ENCODE measurements at regions not wholly inside any gene's neighbourhood (a gene's known extent, or its start where the extent isn't known, plus 50 kb on each side); places are given as distances from the start of the nearest gene placed in this dataset.

- Histone ChIP-seq H3K4me3 (no peak overlapping the region), H3K79me2 (no peaks in the 10 kb centered on the region), H3K9me3 (ENCODE audit: low read depth) (no peaks in the 10 kb centered on the region), H4K20me1 (ENCODE audit: insufficient read depth, poor library complexity, severe bottlenecking) (no peaks in the 10 kb centered on the region), H3K9me2 (replicated peaks; ENCODE audit: insufficient read depth) (no peaks in the 10 kb centered on the region), H3K27me3 (no peaks in the 10 kb centered on the region), H3K27ac (no peak overlapping the region), H3K36me3 (replicated peaks; ENCODE audit: insufficient read depth, low read depth) (no peaks in the 10 kb centered on the region), H2AFZ (no peak overlapping the region), H3K4me2 (no peak overlapping the region), H3K4me1 (ENCODE audit: insufficient read depth) (peaks cover 15% of the 10 kb centered on the region)
- DNase-seq (ENCODE audit: low spot score), result no peak
- WGBS (ENCODE audit: low lambda C conversion rate, missing lambda C conversion rate), result 50% methylated on average over 3 of the region's 3 CpGs
- no peak for TF ChIP-seq EZH2 (IDR thresholded peaks at IDR 0.05; ENCODE audit: borderline replicate concordance)
- no peak for TF ChIP-seq EZH2phosphoT487 (IDR thresholded peaks at IDR 0.05; ENCODE audit: low read depth, severe bottlenecking, unreplicated experiment)
- TF ChIP-seq, protein P1, sequence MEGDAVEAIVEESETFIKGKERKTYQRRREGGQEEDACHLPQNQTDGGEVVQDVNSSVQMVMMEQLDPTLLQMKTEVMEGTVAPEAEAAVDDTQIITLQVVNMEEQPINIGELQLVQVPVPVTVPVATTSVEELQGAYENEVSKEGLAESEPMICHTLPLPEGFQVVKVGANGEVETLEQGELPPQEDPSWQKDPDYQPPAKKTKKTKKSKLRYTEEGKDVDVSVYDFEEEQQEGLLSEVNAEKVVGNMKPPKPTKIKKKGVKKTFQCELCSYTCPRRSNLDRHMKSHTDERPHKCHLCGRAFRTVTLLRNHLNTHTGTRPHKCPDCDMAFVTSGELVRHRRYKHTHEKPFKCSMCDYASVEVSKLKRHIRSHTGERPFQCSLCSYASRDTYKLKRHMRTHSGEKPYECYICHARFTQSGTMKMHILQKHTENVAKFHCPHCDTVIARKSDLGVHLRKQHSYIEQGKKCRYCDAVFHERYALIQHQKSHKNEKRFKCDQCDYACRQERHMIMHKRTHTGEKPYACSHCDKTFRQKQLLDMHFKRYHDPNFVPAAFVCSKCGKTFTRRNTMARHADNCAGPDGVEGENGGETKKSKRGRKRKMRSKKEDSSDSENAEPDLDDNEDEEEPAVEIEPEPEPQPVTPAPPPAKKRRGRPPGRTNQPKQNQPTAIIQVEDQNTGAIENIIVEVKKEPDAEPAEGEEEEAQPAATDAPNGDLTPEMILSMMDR (IDR thresholded peaks at IDR 0.05; ENCODE audit: poor library complexity), result no peak
These were observed 96.1 kb downstream of the C9orf152 start for GRCh38 chr9:110111868-110112267.

GRCh38 chr9:110112792-110113191 is 95.2 kb downstream of the C9orf152 start:
- H3K4me1 ChIP-seq (ENCODE audit: insufficient read depth), result peaks cover 15% of the 10 kb centered on the region
- no peaks in the 10 kb centered on the region for H3K36me3 ChIP-seq (replicated peaks; ENCODE audit: insufficient read depth, low read depth)
- H3K27me3 ChIP-seq, result no peaks in the 10 kb centered on the region
- H3K9me2 ChIP-seq (replicated peaks; ENCODE audit: insufficient read depth), result no peaks in the 10 kb centered on the region
- DNase-seq (ENCODE audit: low spot score), result no peak
- H3K4me2 ChIP-seq, result no peak overlapping the region
- no peaks in the 10 kb centered on the region for H4K20me1 ChIP-seq (ENCODE audit: insufficient read depth, poor library complexity, severe bottlenecking)
- no peak overlapping the region for H2AFZ ChIP-seq
- no peak overlapping the region for H3K27ac ChIP-seq
- no peak overlapping the region for H3K4me3 ChIP-seq
- TF ChIP-seq EZH2 (IDR thresholded peaks at IDR 0.05; ENCODE audit: borderline replicate concordance) (no peak), EZH2phosphoT487 (IDR thresholded peaks at IDR 0.05; ENCODE audit: low read depth, severe bottlenecking, unreplicated experiment) (no peak)
- TF ChIP-seq, protein P1 (IDR thresholded peaks at IDR 0.05; ENCODE audit: poor library complexity), result no peak
- H3K9me3 ChIP-seq (ENCODE audit: low read depth), result no peaks in the 10 kb centered on the region
- WGBS (ENCODE audit: low lambda C conversion rate, missing lambda C conversion rate), result 98% methylated on average over 4 of the region's 4 CpGs
- no peaks in the 10 kb centered on the region for H3K79me2 ChIP-seq

GRCh38 chr9:110114086-110114858 is 93.7 kb downstream of the C9orf152 start:
- Histone ChIP-seq H3K9me3 (ENCODE audit: low read depth) (no peaks in the 10 kb centered on the region), H3K4me3 (no peak overlapping the region), H3K27ac (peak overlapping the region; percentile 70), H2AFZ (no peak overlapping the region), H4K20me1 (ENCODE audit: insufficient read depth, poor library complexity, severe bottlenecking) (no peaks in the 10 kb centered on the region), H3K9me2 (replicated peaks; ENCODE audit: insufficient read depth) (no peaks in the 10 kb centered on the region), H3K4me1 (ENCODE audit: insufficient read depth) (peaks cover 15% of the 10 kb centered on the region), H3K36me3 (replicated peaks; ENCODE audit: insufficient read depth, low read depth) (no peaks in the 10 kb centered on the region), H3K79me2 (no peaks in the 10 kb centered on the region), H3K27me3 (no peaks in the 10 kb centered on the region), H3K4me2 (peak overlapping the region; percentile 43)
- TF ChIP-seq EZH2 (IDR thresholded peaks at IDR 0.05; ENCODE audit: borderline replicate concordance) (no peak), EZH2phosphoT487 (IDR thresholded peaks at IDR 0.05; ENCODE audit: low read depth, severe bottlenecking, unreplicated experiment) (no peak)
- TF ChIP-seq, protein P1 (IDR thresholded peaks at IDR 0.05; ENCODE audit: poor library complexity), result no peak
- WGBS (ENCODE audit: low lambda C conversion rate, missing lambda C conversion rate), result 60% methylated on average over 10 of the region's 10 CpGs
- DNase-seq (ENCODE audit: low spot score), result no peak

Data from hepatocyte (in vitro differentiated cells).